CD14-positive monocyte (primary cell): ENCODE measurements at regions not wholly inside any gene's neighbourhood (a gene's known extent, or its start where the extent isn't known, plus 50 kb on each side); places are given as distances from the start of the nearest gene placed in this dataset.
"Not testable (repeated sequence)": the region's sequence is repeated elsewhere in the genome, so short reads cannot be mapped to it uniquely, and the experiment has no call there.

Experiments used
- DNase-seq, 3 donors: peaks; one replicate each; pipeline ENCODE4 v3.0.0-alpha.2; 2011 to 2022
- H2AFZ ChIP-seq: 2 replicates; pipeline ENCODE4 v1.6.0; 2012; ENCODE audit warnings: mild to moderate bottlenecking, low read depth, low read length, inconsistent platforms; ENCODE audit not compliant: insufficient read depth, poor library complexity, severe bottlenecking
- H3K27ac ChIP-seq, 2 donors: 1 replicate in 1 of 2; 2 replicates in 1 of 2; pipeline ENCODE4 v1.5.1; 2012 to 2013; ENCODE audit warnings: low read length in 2 of 2, control low read depth in 1 of 2, inconsistent platforms in 1 of 2, low read depth in 1 of 2, mild to moderate bottlenecking in 1 of 2
- H3K27me3 ChIP-seq, 2 donors: one replicate each; pipeline versions ENCODE4 v1.6.0 to v1.6.1; 2011 to 2013; ENCODE audit warnings: low read length in 2 of 2; ENCODE audit not compliant: control insufficient read depth in 2 of 2, insufficient read depth in 2 of 2
- H3K36me3 ChIP-seq, 2 donors: replicated peaks in 1 of 2; 1 replicate in 1 of 2; 2 replicates in 1 of 2; pipeline versions ENCODE4 v1.5.1 to v1.6.1; 2012 to 2013; ENCODE audit warnings: low read length in 2 of 2, control low read depth in 1 of 2, inconsistent platforms in 1 of 2, mild to moderate bottlenecking in 1 of 2; ENCODE audit not compliant: insufficient read depth in 2 of 2, control insufficient read depth in 1 of 2
- H3K4me1 ChIP-seq, 2 donors: 1 replicate in 1 of 2; 2 replicates in 1 of 2; pipeline versions ENCODE4 v1.5.1 to v1.6.1; 2012 to 2013; ENCODE audit warnings: low read length in 2 of 2, control low read depth in 1 of 2, inconsistent platforms in 1 of 2, mild to moderate bottlenecking in 1 of 2, moderate library complexity in 1 of 2; ENCODE audit not compliant: insufficient read depth in 2 of 2, control insufficient read depth in 1 of 2
- H3K4me2 ChIP-seq: replicated peaks from 2 replicates; pipeline ENCODE3; 2012; ENCODE audit warnings: low read length, moderate library complexity, mild to moderate bottlenecking; ENCODE audit not compliant: poor library complexity, severe bottlenecking; ENCODE audit errors: extremely low read depth
- H3K4me3 ChIP-seq, 3 experiments: fragments of 200-600 bp in 1 of 3; sonication (generic) in 1 of 3; replicated peaks in 1 of 3; 1 replicate in 2 of 3; 2 replicates in 1 of 3; pipeline ENCODE4 v1.5.1; 2011 to 2013; ENCODE audit warnings: low read length in 3 of 3, mild to moderate bottlenecking in 3 of 3, control low read depth in 2 of 3, low read depth in 2 of 3, inconsistent platforms in 1 of 3, moderate library complexity in 1 of 3
- H3K79me2 ChIP-seq: 2 replicates; pipeline ENCODE4 v1.6.0; 2012; ENCODE audit warnings: mild to moderate bottlenecking, control low read depth, inconsistent platforms, low read length, moderate library complexity; ENCODE audit not compliant: insufficient read depth
- H3K9ac ChIP-seq: 2 replicates; pipeline ENCODE4 v1.6.0; 2017; ENCODE audit warnings: low read length, mild to moderate bottlenecking; ENCODE audit not compliant: insufficient read depth, poor library complexity, severe bottlenecking
- H3K9me3 ChIP-seq, 2 donors: replicated peaks in 1 of 2; 1 replicate in 1 of 2; 2 replicates in 1 of 2; pipeline versions ENCODE4 v1.5.1 to v1.6.1; 2012 to 2013; ENCODE audit warnings: low read length in 2 of 2, control low read depth in 1 of 2; ENCODE audit not compliant: control insufficient read depth in 1 of 2, insufficient read depth in 1 of 2
- H4K20me1 ChIP-seq: 2 replicates; pipeline ENCODE4 v1.6.0; 2012; ENCODE audit warnings: mild to moderate bottlenecking, low read length, control low read depth, moderate library complexity; ENCODE audit not compliant: insufficient read depth
- H3K27ac Mint-ChIP-seq, 7 donors: one replicate each; pipeline ENCODE4 v1.8.0; 2020; ENCODE audit warnings: mild to moderate bottlenecking in 7 of 7, mixed read lengths in 7 of 7, moderate library complexity in 6 of 7, inconsistent platforms in 2 of 7
- H3K27me3 Mint-ChIP-seq, 3 donors: one replicate each; pipeline ENCODE4 v1.8.0; 2021 to 2022; ENCODE audit warnings: low read depth in 3 of 3, mild to moderate bottlenecking in 3 of 3, mixed read lengths in 3 of 3, moderate library complexity in 3 of 3, inconsistent platforms in 1 of 3
- H3K36me3 Mint-ChIP-seq, 2 donors: one replicate each; pipeline ENCODE4 v1.8.0; 2020; ENCODE audit warnings: mixed read lengths in 2 of 2, inconsistent platforms in 1 of 2, mild to moderate bottlenecking in 1 of 2
- H3K4me1 Mint-ChIP-seq: one replicate; pipeline ENCODE4 v1.8.0; 2020; ENCODE audit warnings: mild to moderate bottlenecking, mixed read lengths
- H3K4me3 Mint-ChIP-seq, 2 donors: one replicate each; pipeline ENCODE4 v1.8.0; 2020; ENCODE audit warnings: mild to moderate bottlenecking in 2 of 2, mixed read lengths in 2 of 2, moderate library complexity in 1 of 2
- H3K9me3 Mint-ChIP-seq, 7 donors: one replicate each; pipeline ENCODE4 v1.8.0; 2020 to 2022; ENCODE audit warnings: mixed read lengths in 7 of 7, mild to moderate bottlenecking in 6 of 7, moderate library complexity in 6 of 7, inconsistent platforms in 2 of 7
- WGBS: methylation state at CpG from one replicate; pipeline ENCODE4 v1.1.5; 2013; ENCODE audit warnings: missing lambda C conversion rate; ENCODE audit not compliant: insufficient coverage; 5-methylcytosine and 5-hydroxymethylcytosine counted together
- intact Hi-C, 2 donors: fragments of 100-400 bp; cut with micrococcal nuclease; formaldehyde crosslinking; loops; one replicate each; pipeline versions ENCODE4 v1.15.0 to v1.15.1; 2023
- TF ChIP-seq, protein P1 (sequence below): fragments of 200-600 bp; IDR thresholded peaks from one replicate; pipeline ENCODE4 v1.8.0; 2022; ENCODE audit warnings: antibody characterized with exemption, mild to moderate bottlenecking

DNA sequence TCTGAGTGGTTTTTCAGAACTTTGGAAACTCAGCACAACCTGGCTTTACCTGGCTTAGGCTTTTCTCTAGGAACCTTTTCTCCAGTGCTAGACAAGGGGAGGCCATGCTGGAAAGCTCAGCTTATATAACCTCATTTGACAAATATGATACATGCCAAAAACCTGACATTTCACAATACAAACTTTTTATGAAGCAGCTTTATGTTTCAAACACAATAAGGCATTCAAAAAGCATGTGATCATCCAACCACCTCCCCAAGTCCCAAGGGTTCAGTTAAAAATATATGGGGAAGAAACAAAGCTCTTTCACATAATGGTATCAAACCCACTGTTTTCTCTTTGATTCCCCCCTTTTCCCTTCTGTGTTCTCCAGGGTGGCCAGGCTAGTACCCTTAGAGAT is 63.7 kb downstream of the ZC3H11B start:
- Histone ChIP-seq H4K20me1 (no peaks in the 10 kb centered on the region), H3K4me3 (no peak overlapping the region), H3K4me2 (no peak overlapping the region), H3K9me3 (no peaks in the 10 kb centered on the region), H2AFZ (no peak overlapping the region), H3K9ac (no peak overlapping the region), H3K27ac (no peak overlapping the region), H3K27me3 (peaks cover 0 to 2% of the 10 kb centered on the region in 2 donors), H3K79me2 (no peaks in the 10 kb centered on the region), H3K4me1 (no peaks in the 10 kb centered on the region), H3K36me3 (no peaks in the 10 kb centered on the region)
- intact Hi-C loops: no loop called here
- peaks cover 0 to 7% (median 7%) of the 10 kb centered on the region in 3 donors for H3K27me3 Mint-ChIP-seq
- no peak overlapping the region for H3K27ac Mint-ChIP-seq
- peaks cover 0 to 4% (median 3%) of the 10 kb centered on the region in 7 donors for H3K9me3 Mint-ChIP-seq
- H3K4me3 Mint-ChIP-seq: no peak overlapping the region
- TF ChIP-seq, protein P1, sequence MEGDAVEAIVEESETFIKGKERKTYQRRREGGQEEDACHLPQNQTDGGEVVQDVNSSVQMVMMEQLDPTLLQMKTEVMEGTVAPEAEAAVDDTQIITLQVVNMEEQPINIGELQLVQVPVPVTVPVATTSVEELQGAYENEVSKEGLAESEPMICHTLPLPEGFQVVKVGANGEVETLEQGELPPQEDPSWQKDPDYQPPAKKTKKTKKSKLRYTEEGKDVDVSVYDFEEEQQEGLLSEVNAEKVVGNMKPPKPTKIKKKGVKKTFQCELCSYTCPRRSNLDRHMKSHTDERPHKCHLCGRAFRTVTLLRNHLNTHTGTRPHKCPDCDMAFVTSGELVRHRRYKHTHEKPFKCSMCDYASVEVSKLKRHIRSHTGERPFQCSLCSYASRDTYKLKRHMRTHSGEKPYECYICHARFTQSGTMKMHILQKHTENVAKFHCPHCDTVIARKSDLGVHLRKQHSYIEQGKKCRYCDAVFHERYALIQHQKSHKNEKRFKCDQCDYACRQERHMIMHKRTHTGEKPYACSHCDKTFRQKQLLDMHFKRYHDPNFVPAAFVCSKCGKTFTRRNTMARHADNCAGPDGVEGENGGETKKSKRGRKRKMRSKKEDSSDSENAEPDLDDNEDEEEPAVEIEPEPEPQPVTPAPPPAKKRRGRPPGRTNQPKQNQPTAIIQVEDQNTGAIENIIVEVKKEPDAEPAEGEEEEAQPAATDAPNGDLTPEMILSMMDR: no peak
- no peak for DNase-seq
- H3K36me3 Mint-ChIP-seq: no peaks in the 10 kb centered on the region
- H3K4me1 Mint-ChIP-seq: no peaks in the 10 kb centered on the region

DNA sequence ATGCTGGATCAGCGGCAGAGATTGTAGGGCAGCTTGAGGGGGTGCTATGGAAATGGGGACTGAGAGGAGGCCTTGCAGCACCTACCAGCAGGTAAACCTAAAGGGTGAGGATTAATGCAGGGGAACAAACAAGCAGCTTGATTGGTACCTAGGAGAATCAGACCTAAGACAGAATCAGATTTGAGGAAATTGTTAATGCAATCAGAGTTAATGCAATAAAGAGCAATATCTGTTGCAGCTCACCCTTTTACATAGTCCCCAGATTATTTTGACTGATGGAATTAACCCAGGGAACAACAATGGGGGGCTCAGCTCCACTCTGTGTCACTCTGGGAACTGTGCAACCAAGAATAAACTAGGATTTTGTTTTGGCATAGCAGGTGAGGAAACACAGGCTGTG is 64.5 kb downstream of the ZC3H11B start:
- intact Hi-C loops: no loop called here
- H3K4me3 Mint-ChIP-seq: no peak overlapping the region
- peaks cover 0 to 2% of the 10 kb centered on the region in 2 donors for H3K27me3 ChIP-seq
- no peaks in the 10 kb centered on the region for H3K36me3 Mint-ChIP-seq
- H3K9me3 ChIP-seq: no peaks in the 10 kb centered on the region
- DNase-seq: no peak
- H4K20me1 ChIP-seq: no peaks in the 10 kb centered on the region
- peak overlapping the region in 2 of 7 donors; percentile 2 to 10 for H3K27ac Mint-ChIP-seq
- H2AFZ ChIP-seq: peak overlapping the region; percentile 47
- H3K36me3 ChIP-seq: no peaks in the 10 kb centered on the region
- TF ChIP-seq, protein P1: no peak
- H3K27me3 Mint-ChIP-seq: peaks cover 0 to 6% (median 5%) of the 10 kb centered on the region in 3 donors
- no peaks in the 10 kb centered on the region for H3K79me2 ChIP-seq
- no peaks in the 10 kb centered on the region for H3K4me1 ChIP-seq
- no peak overlapping the region for H3K4me3 ChIP-seq
- H3K9me3 Mint-ChIP-seq: peaks cover 0 to 4% (median 3%) of the 10 kb centered on the region in 7 donors
- WGBS: 100% methylated on average over 1 of the region's 1 CpG
- H3K27ac ChIP-seq: no peak overlapping the region
- no peak overlapping the region for H3K9ac ChIP-seq
- H3K4me2 ChIP-seq: no peak overlapping the region
- H3K4me1 Mint-ChIP-seq: no peaks in the 10 kb centered on the region

DNA sequence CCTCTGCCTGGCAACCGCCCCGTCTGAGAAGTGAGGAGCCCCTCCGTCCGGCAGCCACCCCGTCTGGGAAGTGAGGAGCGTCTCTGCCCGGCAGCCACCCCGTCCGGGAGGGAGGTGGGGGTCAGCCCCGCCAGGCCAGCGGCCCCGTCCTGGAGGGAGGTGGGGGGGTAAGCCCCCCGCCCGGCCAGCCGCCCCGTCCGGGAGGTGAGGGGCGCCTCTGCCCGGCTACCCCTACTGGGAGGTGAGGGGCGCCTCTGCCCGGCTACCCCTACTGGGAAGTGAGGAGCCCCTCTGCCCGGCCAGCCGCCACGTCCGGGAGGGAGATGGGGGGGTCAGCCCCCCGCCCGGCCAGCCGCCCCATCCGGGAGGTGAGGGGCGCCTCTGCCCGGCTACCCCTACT is 67.1 kb downstream of the ZC3H11B start:
- DNase-seq, H3K36me3 Mint-ChIP-seq, H3K4me1 ChIP-seq, H4K20me1 ChIP-seq, intact Hi-C loops, H3K27ac Mint-ChIP-seq, H3K27me3 Mint-ChIP-seq, H3K4me1 Mint-ChIP-seq, H3K27ac ChIP-seq, H3K27me3 ChIP-seq, H3K9me3 Mint-ChIP-seq, H3K9me3 ChIP-seq, H3K79me2 ChIP-seq, H2AFZ ChIP-seq, H3K4me3 Mint-ChIP-seq, H3K36me3 ChIP-seq, H3K4me3 ChIP-seq, H3K9ac ChIP-seq, H3K4me2 ChIP-seq: not testable (repeated sequence)
- WGBS: no CpG with 5 or more reads among the region's 31 CpGs
